ENCODE measurements at regions not wholly inside any gene's neighbourhood (a gene's known extent, or its start where the extent isn't known, plus 50 kb on each side); places are given as distances from the start of the nearest gene placed in this dataset.

- DNase-seq, result no peak
- H3K9me3 ChIP-seq, result no peaks in the 10 kb centered on the region
- no peaks in the 10 kb centered on the region for H3K36me3 ChIP-seq
- no peaks in the 10 kb centered on the region for H3K27me3 ChIP-seq
- TF ChIP-seq CTCF (IDR thresholded peaks at IDR 0.05; ENCODE audit: low read depth, low read length), result no peak
- no peak overlapping the region for H3K4me3 ChIP-seq (ENCODE audit: low read depth, low read length)
- H3K4me1 ChIP-seq, result no peaks in the 10 kb centered on the region
Observed at GRCh38 chr6:93940381-93940780, 521.0 kb upstream of the EPHA7 start.

DNA sequence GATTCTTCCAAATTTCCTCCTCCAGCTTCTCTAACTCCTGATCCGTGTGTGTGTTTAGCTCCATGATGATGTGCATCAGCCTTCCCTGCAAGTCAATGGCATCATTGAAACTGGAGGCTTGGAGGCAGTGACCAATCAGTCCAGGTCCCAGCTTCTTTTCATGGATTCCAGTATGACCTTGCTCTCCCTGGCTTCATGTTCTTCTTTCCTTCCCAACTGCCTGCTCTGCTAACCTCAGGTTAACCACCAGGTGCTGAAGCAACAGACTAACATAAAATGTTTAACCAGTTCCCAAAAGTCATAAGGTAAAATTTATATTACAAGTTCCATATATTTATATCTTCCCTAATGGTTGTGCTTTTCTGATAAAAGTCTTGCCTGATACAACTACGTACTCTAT is 512.8 kb upstream of the EPHA7 start:
- H3K27me3 ChIP-seq, result no peaks in the 10 kb centered on the region
- DNase-seq, result no peak
- H3K4me3 ChIP-seq (ENCODE audit: low read depth, low read length), result no peak overlapping the region
- H3K4me1 ChIP-seq, result no peaks in the 10 kb centered on the region
- no peaks in the 10 kb centered on the region for H3K9me3 ChIP-seq
- no peak for TF ChIP-seq CTCF (IDR thresholded peaks at IDR 0.05; ENCODE audit: low read depth, low read length)
- no peaks in the 10 kb centered on the region for H3K36me3 ChIP-seq

- TF ChIP-seq CTCF (IDR thresholded peaks at IDR 0.05; ENCODE audit: low read depth, low read length), result no peak
- H3K36me3 ChIP-seq, result no peaks in the 10 kb centered on the region
- no peak overlapping the region for H3K4me3 ChIP-seq (ENCODE audit: low read depth, low read length)
- no peaks in the 10 kb centered on the region for H3K9me3 ChIP-seq
- no peak for DNase-seq
- no peaks in the 10 kb centered on the region for H3K27me3 ChIP-seq
- no peaks in the 10 kb centered on the region for H3K4me1 ChIP-seq
Observed at GRCh38 chr6:93927731-93928130, 508.4 kb upstream of the EPHA7 start.

DNA sequence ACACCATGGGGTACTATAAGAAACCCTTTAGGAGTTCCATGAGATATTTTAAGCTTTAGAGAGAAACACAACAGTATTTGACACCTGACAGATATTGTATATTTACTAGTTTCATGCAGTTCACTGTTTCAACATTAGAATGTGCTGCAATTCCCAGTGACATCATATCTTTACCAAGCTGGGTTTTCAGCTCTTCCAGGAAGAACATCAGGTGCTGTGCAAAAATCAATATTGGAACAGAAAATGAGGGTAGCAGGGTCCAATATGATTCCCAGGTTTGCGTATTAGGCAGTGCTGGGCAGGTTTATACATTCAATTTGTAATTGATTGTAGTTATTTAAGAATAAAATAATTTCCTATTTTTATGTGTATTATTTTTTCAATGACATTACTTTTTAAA is 500.0 kb upstream of the EPHA7 start:
- Histone ChIP-seq H3K4me3 (ENCODE audit: low read depth, low read length) (no peak overlapping the region), H3K9me3 (no peaks in the 10 kb centered on the region), H3K27me3 (no peaks in the 10 kb centered on the region), H3K4me1 (no peaks in the 10 kb centered on the region), H3K36me3 (no peaks in the 10 kb centered on the region)
- no peak for TF ChIP-seq CTCF (IDR thresholded peaks at IDR 0.05; ENCODE audit: low read depth, low read length)
- DNase-seq, result no peak

DNA sequence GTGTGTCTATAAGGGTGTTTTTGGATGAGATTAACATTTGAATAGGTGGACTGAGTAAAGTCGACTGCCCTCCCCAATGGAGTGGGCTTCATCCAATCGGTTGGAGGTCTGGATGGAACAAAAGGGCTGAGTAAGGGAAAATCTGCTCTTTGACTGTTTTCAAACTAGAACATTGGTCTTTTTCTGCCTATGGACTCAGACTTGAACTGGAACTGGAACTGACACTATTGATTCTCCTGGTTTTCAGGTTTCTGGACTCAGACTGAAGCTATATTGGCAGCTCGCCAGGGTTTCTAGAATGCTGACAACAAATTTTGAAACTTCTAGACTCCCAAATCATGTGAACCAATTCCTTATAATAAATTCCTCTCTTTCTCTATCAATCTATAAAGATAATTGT is 498.9 kb upstream of the EPHA7 start:
- Histone ChIP-seq H3K4me3 (ENCODE audit: low read depth, low read length) (no peak overlapping the region), H3K9me3 (no peaks in the 10 kb centered on the region), H3K27me3 (no peaks in the 10 kb centered on the region), H3K36me3 (no peaks in the 10 kb centered on the region), H3K4me1 (no peaks in the 10 kb centered on the region)
- TF ChIP-seq CTCF (IDR thresholded peaks at IDR 0.05; ENCODE audit: low read depth, low read length), result no peak
- DNase-seq, result no peak

DNA sequence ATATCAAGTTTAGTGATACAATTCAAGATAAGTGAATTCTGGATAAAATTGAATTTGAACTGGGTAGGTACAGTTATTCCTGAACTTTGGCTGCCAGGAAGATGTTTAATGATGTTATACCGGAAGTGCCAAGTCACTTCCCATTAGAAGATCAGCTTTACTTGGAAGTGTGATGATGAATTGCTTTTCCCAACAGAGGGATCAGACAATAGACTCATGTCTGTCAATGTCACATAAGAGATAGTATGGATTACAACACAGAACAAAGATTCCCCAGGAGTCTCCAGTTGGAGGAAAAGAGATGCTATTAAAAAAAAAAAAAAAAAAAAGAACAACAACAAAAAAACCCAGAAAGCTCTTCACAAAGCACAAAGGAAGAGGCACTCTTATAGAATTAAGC is 497.9 kb upstream of the EPHA7 start:
- H3K36me3 ChIP-seq, result no peaks in the 10 kb centered on the region
- no peaks in the 10 kb centered on the region for H3K4me1 ChIP-seq
- no peak for TF ChIP-seq CTCF (IDR thresholded peaks at IDR 0.05; ENCODE audit: low read depth, low read length)
- no peaks in the 10 kb centered on the region for H3K27me3 ChIP-seq
- H3K9me3 ChIP-seq, result no peaks in the 10 kb centered on the region
- H3K4me3 ChIP-seq (ENCODE audit: low read depth, low read length), result no peak overlapping the region
- no peak for DNase-seq

Data from BE2C (cell line).